Prostate gland (tissue), 2 donors: ENCODE measurements at regions not wholly inside any gene's neighbourhood (a gene's known extent, or its start where the extent isn't known, plus 50 kb on each side); places are given as distances from the start of the nearest gene placed in this dataset.

Source experiments
- CTCF ChIP-seq, 4 experiments: fragments of 200-600 bp in 2 of 4; fragments of 450-650 bp in 2 of 4; sonication (generic) in 2 of 4; IDR thresholded peaks; 1 replicate in 3 of 4; 2 replicates in 1 of 4; pipeline ENCODE4 v1.5.1; 2016 to 2019; ENCODE audit warnings: antibody characterized with exemption in 4 of 4, mild to moderate bottlenecking in 2 of 4, moderate library complexity in 2 of 4
- POLR2A ChIP-seq: fragments of 450-650 bp; IDR thresholded peaks from one replicate; pipeline ENCODE4 v1.6.1; 2016; ENCODE audit warnings: antibody characterized with exemption, mild to moderate bottlenecking
- POLR2AphosphoS5 ChIP-seq: sonication (generic); formaldehyde crosslinking; IDR thresholded peaks from one replicate; pipeline ENCODE4 v1.6.1; 2017; ENCODE audit warnings: antibody characterized with exemption

GRCh38 chr10:85194706-85195105, 866.3 kb downstream of the CCSER2 start:
- TF ChIP-seq POLR2A (no peak), CTCF (IDR thresholded peaks at IDR 0.05) (no peak), POLR2AphosphoS5 (no peak)
